EL (cell line): ENCODE measurements at regions not wholly inside any gene's neighbourhood (a gene's known extent, or its start where the extent isn't known, plus 50 kb on each side); places are given as distances from the start of the nearest gene placed in this dataset.
A peak's percentile ranks its signal among the peaks of the same experiment; 100 is the strongest.
"Not testable (repeated sequence)": the region's sequence is repeated elsewhere in the genome, so short reads cannot be mapped to it uniquely, and the experiment has no call there.

Source experiments
- DNase-seq: peaks from one replicate; pipeline ENCODE4 v3.0.0-alpha.2; 2016

DNA sequence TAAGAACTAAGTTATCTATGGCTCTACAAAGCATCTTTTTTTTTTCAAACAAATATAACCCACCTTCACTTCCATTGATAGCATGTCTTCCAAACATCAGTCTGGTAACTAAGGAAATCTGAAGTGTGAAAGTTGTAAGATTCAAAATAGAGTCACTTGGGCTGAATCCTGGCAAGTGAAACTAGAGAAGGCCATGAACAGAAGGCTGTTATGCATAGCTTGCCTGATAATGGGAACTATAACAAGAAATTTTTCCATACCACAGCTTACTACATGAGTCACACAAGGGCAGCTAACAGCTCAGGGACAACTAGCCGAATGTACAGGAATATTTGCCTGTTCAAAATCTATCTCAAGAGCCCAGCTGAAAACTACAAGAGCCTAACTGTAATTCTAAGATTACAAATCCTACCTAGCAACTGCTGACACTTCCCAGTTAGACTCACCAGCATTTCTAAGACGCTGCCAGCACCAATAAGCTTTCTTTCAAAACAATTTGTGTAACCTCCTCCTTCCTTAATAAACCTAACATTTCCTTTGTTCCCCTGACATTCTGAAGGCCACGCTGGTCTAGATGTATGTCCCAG, 1066.5 kb downstream of the PLOD2 start:
- peak; percentile 0 for DNase-seq

DNA sequence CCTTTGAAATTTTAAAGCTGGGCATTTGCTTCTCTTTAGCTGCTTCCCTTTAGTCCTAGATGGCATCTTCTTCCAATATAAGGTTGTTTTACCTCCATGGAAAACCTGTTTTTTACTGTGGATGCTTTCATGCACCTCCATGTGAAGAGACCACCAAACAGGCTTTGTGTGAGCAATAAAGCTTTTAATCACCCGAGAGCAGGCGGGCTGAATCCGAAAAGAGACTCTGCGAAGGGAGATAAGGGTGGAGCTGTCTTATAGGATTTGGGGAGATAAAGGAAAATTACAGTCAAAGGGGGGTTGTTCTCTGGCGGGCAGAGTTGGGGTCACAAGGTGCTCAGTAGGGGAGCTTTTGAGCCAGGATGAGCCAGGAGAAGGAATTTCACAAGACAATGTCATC, 1049.8 kb downstream of the PLOD2 start:
- DNase-seq, result not testable (repeated sequence)

DNA sequence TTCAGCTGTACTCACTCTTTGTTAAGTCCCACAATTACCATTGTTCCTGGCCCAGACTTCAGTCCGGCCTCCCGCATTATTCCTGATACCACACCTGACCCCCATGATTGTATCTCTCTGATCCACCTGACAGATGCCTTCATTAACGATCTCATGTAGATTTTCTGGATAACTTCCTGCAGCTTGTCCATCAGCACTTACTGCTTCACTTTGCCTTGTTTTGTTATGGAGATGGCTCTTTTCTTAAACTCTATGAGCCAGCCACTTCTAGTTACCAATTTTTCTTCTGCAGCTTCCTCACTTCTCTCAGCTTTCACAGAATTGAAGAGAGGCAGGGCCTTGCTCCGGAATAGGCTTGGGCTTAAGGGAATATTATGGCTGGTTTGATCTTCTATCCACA, 1044.2 kb downstream of the PLOD2 start:
- no peak for DNase-seq

DNA sequence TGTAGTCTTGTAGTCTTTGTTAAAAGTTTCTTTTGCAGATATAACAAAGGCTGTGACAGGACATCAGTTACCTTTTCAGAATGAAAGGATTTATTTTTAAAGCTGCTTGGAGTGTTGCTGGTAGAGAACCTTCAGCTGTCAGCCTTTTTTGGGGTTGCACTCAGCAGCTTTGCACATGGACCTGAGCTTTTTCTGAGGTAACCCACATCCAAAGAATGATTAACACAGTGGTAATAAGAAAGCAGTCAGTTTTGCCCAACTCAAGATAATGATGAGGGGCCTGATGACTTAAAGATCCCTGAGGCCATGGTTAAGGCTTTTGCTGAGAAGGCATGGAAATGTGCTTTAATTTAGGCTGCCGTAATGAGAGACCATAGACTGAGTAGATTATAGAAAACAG, 1042.7 kb downstream of the PLOD2 start:
- DNase-seq, result no peak

DNA sequence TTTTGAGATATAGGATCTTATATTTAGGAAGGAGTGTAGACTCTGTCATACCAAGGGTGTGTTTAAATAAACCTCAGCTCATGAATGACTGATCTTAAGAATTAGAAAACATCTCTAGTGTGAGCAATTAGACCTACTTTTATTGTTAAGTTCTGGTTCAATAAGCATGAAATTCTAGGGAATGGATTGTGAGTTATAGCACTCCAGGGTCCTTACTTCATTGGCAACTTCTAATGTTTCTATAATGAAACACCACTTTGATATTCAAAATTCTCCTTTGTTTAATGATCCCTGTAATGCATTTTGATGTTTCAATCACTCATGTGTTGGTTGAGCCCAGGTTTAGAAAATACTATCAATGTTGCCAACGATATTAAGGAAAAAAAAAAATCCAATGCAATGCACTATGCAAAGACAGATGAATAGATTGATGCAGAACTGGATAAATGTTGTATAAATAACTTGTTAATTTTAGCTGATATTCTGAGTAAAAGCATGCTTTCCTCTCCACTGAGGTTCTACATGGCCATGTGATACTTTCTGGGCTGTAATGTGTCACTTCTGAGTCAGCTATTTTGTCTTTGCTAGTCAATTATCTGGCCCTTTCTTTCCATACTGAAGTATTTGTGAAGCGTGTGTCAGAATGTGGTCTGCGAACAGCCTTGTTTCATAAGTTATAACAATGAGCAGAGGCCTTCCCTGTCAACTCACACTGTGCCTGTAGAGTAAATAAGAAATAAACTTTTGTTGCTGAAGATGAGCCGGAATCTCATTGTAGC, 1035.9 kb downstream of the PLOD2 start:
- no peak for DNase-seq

DNA sequence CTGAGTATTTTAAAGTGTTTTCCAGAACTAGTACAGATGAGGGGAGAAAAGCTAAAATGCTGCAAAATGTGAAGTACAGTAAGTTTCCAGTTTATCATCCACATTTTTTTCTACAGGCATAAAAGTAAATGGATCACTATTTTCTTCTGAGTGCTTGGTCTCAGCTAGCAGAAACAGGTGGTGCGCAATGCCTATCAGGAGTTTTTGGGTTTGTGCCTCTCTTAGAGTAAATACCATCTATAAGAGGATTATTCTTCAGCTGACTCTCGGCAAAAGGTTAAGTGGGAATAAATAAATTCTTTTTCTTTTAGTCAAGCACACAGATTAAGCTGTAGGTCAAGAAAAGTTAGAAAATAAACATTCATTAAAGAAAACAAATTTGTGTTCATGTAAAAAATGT, 1027.7 kb downstream of the PLOD2 start:
- no peak for DNase-seq

DNA sequence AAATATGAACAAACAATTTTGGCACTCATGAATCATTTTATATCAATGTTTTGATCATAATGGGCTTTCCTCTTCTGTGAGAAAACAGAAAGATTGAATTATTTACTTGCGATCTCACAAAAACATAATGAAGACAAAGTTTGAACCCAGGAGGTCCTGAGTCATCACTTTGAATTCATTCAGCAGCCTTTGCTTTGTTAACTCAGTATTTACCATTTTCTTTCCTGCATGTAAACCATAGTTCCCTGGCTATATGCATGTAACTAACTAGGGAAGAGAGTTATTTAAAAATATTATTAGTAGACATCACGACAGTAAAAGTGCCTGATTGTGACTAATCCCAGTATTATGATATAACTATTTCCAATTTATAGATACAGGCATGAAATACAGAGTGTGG, 1026.2 kb downstream of the PLOD2 start:
- no peak for DNase-seq

DNA sequence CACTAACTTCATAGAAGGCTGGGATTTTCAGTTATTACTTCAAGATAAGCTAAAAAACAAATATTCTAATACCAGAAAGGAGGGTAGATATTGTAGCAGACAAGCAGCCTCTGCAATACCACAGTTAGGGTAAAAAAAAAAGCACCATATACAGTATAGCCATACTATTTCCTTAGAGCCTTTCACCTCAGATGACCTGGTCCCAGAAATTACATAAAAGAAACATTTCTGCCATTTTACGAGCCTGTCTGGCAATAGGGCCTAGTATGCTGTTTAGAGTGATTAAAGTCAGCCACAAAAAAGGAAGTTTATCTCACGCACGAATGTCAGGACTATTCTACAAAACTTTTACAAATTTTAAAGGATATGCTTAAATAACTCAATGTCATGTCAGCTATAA, 1016.6 kb downstream of the PLOD2 start:
- no peak for DNase-seq

DNA sequence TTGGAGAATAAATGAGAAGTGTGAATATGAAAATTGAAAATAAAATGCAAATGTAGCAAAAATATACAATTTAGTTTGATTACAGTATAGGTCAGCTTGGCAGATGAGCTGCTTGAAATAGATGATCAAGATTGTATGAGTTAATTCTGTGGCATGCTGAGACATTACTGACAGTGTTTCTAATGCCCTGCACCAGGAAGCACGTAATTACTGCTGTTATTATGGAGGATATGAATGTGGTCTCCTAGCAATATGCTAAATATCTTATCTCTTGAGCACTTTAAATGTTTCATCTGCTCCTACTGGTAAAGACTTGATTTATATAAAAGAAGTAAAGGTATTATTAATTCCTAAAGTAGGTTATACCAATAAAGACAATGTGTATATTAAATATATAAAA, 1015.5 kb downstream of the PLOD2 start:
- DNase-seq, result no peak

DNA sequence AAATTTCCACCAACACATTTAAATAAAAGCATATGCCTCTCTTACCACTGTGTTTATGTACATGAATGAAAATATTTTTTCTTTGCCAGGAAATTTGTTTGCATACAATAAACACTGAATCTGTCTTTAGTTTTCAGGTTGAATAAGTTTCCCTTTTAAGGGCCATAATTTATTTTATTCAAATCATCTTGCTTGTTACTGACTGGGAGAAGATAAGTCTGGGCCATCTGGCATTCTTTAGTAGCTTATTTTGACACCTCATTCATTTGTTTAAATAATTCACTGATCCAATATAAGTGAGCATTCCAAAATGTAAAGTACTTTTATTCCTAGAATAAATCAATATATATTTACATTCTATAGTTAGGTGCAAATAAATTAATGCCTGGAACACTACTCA, 1001.3 kb downstream of the PLOD2 start:
- no peak for DNase-seq

DNA sequence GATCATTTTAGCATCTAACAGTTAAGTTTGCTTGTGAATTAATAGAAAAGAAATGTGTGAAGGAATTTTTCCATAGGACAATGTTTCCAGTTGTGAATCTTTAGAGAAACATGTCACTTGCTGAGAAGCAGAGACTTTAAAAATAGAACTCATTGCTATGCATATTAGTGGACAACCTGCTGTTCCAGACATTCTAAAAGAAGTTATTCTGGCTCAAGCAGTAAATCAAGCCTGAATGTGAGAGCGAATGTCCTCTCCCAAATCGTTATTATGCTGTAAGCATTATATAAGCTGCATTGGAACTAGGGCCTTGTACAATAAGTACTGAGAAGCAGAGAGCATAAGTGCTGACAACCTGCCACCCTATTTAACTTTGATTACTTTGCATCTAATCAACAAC, 990.9 kb downstream of the PLOD2 start:
- DNase-seq, result no peak

DNA sequence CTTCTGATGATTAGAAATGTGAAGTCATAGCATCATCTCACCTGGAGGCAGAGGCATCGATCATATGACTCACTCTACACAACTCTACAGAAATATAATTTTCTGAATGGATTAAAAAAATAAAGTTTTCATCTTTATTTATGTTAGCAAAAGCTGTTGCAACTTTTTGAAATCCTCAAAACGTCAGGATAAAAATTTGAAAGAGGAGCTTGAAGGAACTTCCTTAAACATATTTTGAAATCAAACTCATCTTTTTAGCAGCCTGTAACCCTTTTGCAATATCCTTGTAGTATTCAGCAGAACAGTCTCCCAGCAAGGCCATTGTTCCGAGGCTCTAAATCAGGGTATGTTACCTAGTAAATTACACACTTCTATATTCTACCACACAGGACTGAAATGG, 985.4 kb downstream of the PLOD2 start:
- DNase-seq, result no peak

DNA sequence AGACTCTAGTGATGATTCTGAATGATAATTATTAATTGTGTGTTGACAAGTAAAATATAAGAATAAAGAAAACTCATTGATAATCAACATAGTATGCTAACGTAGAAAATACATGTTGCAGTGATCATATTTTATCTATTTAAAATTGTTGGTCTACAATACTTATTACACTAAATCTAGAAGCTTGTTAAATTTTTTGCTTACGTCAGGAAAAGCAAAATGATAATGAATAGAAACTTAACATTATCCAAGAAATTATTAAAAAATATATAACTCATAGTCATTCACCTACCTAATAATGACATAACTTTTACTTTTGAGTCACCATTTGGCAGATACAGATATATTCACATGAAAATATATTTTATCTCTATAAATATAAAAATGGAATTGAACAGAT, 984.1 kb downstream of the PLOD2 start:
- DNase-seq, result no peak

DNA sequence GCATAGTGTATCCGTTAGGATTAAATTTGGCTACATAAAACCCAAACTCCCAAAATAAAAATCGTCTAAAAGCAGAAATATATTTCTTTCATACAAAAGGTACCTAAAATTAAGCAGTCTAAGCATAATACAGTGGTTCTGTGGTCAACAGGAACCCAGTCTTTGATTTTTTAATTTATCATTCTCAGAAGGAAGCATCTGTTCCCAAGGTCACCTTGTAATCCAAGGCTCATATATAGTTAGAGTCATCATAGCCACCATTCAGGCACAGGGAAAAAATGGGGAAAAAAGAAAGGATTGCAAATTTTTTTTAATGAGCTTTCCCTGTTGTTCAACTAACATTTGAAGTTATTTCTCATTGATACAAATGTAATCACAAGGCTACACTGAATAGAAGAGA, 983.2 kb downstream of the PLOD2 start:
- no peak for DNase-seq

DNA sequence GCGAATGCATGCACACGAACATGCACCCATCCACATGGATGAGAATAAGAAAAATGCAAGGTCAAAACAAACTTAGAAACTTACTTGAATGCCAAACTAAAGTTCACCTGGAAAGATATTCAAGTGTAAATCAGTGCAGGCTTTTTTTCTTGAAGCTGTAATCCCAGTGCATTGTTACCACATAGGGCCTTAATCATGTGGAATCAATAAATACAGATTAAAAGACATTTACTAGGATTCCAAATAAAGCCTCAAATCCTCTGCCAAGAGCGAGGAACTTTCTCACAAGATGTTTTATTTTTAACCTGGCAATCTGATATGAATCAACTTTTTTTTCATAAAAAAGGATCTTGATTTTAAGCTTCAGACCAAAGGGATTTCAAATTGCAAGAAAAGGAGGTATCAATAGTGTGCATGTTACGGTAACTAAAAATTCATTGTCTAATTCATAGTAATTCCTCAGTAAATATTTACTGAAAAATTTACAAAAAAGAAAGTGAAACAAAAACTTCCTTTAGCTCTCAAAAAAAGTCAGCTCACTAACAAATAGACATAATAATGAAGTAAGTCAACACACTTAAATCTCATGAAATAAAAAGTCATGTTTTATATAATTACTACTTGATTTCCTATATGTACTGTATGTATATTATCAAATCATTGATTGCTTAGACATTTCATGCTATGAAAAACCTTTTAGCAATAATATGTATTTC, 978.6 kb downstream of the PLOD2 start:
- DNase-seq, result no peak

DNA sequence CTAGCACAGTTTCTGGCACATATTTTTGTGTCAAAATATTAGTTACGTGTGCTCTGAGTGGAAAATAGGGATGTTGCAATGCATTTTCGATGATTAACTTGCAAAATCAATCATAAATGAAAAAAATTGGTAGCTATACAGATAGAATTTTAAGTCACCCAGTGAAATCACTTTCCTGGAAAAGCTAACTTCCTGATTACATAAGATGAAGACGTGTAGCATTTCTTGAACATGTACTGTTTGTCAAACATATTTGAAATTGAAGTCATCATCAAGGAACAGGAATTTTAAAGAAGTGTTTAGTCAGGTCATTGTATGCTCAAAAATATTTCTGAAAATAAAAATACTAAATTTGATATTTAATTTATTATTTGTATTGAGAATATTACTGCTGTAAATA, 977.7 kb downstream of the PLOD2 start:
- no peak for DNase-seq

DNA sequence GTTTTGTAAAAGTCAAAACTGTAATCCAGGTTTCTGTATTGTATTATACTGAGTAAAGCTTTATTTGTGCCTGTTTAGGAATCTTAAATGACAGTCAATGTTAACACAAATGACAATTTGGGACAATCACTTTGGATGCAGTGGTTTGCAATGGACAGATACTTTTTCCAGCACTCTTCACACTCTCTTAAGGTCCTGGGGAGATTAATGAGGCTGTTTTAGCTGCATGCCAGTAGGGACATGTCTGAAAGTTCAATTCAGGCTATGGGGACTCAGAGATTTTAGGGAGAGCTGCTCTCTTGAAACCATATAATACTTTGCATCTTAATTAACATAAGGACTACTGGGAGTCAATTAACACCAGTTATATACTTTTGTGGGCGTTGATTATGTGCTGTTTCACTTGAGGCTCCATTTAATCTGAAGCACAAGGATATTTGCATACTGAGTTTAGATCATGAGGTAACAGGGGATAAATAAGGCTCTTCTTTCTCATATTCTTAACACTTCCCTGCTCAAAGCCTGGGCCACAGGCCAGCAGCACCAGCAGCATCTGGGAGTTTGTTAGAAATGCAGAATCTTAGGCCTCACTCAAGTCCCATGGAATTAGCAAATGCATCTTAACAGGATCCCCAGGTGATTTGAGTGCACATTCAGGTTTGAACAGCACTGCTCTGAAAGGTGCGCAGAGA, 972.8 kb downstream of the PLOD2 start:
- no peak for DNase-seq

DNA sequence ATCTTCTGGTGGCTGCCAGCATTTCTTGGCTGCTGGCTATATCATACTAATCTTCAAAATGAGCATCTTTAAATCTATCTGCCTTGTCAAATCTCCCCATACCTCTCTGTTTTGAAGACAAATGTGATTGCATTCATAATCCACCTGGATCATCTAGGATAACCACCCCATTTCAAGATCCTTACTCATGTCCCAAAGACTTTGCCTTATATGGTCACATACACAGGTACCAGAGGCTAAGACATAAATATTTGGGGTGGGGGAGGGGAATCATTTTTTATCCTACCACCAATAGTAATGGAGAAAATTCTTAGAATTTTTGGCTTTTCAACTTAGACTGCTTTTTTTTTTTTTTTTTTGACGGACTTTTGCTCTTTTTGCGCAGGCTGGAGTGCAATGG, 970.8 kb downstream of the PLOD2 start:
- DNase-seq, result no peak

DNA sequence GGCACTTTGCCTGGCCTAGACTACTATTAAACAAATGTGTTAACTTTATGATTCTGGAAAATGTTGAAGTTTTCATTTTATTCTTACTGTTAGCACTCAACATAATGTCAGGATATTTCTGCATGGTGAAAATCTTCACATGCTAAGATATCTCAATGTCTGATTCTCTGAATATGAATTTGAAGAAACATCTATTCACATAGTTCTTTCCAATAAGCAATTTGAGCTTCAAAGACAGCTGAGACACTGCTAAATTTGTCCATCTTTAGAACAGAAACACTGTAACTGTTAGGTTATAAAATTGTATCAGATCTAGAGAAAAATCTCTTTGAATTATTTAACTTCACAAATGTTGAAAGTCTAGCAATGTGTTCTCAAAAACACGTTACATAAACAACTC, 970.2 kb downstream of the PLOD2 start:
- no peak for DNase-seq

DNA sequence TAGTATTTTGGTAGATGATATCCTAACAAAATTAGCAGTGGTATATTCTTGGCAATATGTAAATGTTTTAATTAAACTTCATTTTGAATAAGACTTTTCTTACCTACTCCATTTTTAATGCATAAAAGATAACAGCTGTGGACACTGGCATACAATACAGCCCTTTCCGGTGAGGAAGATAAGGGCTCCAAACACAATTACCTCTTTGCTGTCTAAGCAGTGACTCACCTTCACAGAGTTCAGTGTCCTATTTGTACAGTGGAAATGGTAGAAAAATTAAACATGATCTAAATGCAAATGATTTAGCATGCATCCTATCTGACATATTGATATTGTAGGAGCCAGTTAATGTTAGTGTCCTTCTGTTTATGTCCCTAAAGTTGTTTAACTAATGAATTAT, 969.4 kb downstream of the PLOD2 start:
- no peak for DNase-seq

DNA sequence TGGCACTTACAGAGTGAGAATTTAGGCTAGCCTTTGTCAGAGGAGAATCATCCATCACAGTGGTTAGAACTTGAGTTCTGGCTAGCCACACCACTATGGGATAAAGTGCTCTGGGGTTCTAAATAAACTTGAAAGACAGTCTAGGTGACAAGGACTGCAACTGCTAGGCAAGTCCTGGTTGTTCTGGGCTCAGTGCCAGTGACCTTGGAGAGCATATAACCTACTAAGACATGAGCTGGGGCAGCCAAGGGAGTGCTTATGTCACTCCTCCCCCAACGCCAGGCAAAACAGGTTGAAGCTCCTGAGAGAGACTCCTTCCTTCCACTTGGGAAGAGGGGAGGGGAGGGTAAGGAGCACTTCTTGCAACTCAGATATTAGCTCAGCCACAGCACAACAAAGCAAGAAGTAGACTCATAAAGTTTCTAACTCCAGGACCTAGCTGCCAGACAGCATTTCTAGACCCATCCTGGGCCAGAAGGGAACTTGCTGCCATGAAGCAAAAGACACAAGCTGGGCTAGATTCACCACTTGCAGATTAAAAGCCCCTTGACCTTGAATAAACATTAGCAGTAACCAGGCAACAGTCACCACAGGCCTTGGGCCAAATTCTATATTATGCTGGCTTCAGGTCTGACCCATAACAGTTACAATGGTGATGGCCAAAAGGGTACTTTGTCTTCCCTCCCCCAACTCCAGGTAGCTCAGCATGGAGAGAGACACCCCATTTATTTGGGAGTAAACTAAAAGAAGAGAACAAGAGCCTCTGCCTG, 963.7 kb downstream of the PLOD2 start:
- no peak for DNase-seq

DNA sequence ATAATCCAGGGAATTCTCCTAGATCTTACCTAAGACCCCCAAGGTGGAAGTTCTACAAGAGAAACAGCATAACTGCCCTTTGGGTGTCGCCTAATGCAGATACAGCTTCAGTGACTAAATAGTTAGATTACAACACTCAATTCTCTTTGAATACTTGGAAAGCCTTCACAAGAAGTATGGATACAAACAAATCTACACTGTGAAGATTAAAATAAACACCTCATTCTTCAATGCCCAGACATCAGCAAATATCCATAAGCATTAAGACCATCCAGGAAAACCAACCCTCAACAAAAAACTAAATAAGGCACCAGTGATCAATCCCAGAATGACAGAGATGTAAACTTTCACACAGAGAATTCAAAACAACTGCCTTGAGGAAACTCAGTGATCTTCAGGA, 963.2 kb downstream of the PLOD2 start:
- no peak for DNase-seq

DNA sequence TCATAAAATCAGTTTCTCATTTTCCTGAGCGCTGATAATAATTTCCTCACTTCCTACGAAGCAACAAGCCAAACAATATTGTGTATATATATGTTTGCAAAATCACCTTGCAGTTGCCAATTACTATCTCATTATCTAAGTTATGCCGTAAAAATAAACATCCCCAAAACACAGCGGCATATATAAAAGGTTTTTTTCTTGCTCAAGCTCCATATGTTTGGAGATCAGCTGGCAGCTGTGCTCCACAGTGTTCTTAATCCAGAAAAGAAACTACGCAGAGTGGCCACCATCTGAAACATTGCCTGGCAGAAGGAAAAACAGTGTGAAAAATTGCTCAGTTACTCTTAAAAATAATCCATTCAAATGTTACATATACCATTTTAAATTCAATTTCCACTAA, 951.4 kb downstream of the PLOD2 start:
- DNase-seq, result no peak
